ENCODE measurements at regions not wholly inside any gene's neighbourhood (a gene's known extent, or its start where the extent isn't known, plus 50 kb on each side); places are given as distances from the start of the nearest gene placed in this dataset.

- WGBS (ENCODE audit: extremely low coverage, insufficient read length, low lambda C conversion rate): no CpG with 5 or more reads among the region's 2 CpGs
- H3K27ac Mint-ChIP-seq: no peak overlapping the region
- no peak overlapping the region for H4K5ac ChIP-seq (ENCODE audit: insufficient read length, low read depth, low read length)
Measured at GRCh38 chr6:119476024-119476423, 126.5 kb upstream of the MAN1A1 start.

More at GRCh38 chr6:119476024-119476423, 126.5 kb upstream of the MAN1A1 start:
- Histone ChIP-seq H2BK15ac (ENCODE audit: low read depth, low read length) (no peak overlapping the region), H3K56ac (ENCODE audit: insufficient read length, low read depth, low read length) (no peak overlapping the region), H2BK20ac (ENCODE audit: low read depth, low read length, poor library complexity, severe bottlenecking) (no peak overlapping the region), H2BK12ac (ENCODE audit: insufficient read length, low read depth, low read length) (no peak overlapping the region), H4K20me1 (ENCODE audit: control insufficient read depth, insufficient read depth, insufficient read length) (no peaks in the 10 kb centered on the region), H3K23ac (ENCODE audit: insufficient read length, low read depth, low read length) (no peak overlapping the region), H3K9ac (ENCODE audit: extremely low read depth, insufficient read length, low read length) (no peak overlapping the region), H3K9me3 (ENCODE audit: control insufficient read depth, low read depth, low read length) (no peaks in the 10 kb centered on the region), H2BK120ac (ENCODE audit: low read depth, low read length, poor library complexity, severe bottlenecking) (no peak overlapping the region), H3K18ac (ENCODE audit: insufficient read length, low read depth, low read length) (no peak overlapping the region), H3K4ac (ENCODE audit: low read depth, low read length) (no peak overlapping the region), H4K8ac (replicated peaks; ENCODE audit: insufficient read length, low read depth, low read length) (no peak overlapping the region), H3K4me2 (ENCODE audit: insufficient read depth, insufficient read length, low read length) (no peak overlapping the region), H3K79me1 (ENCODE audit: insufficient read depth, low read depth, low read length, poor library complexity, severe bottlenecking) (no peaks in the 10 kb centered on the region), H3K27me3 (ENCODE audit: insufficient read depth, low read length) (no peaks in the 10 kb centered on the region), H3K14ac (ENCODE audit: insufficient read depth, low read length) (no peak overlapping the region), H2BK5ac (ENCODE audit: insufficient read length, low read length) (no peak overlapping the region), H3K79me2 (ENCODE audit: insufficient read depth, low read length) (no peaks in the 10 kb centered on the region), H4K91ac (ENCODE audit: insufficient read length, low read depth, low read length) (no peak overlapping the region), H3K23me2 (ENCODE audit: insufficient read length, low read depth, low read length, poor library complexity, severe bottlenecking) (no peaks in the 10 kb centered on the region), H3K4me1 (ENCODE audit: insufficient read depth, low read length) (no peaks in the 10 kb centered on the region), H3T11ph (ENCODE audit: low read length) (no peak overlapping the region), H2AK5ac (ENCODE audit: insufficient read length, low read length) (no peak overlapping the region), H3K27ac (ENCODE audit: insufficient read length, low read depth, low read length) (no peak overlapping the region), H2AFZ (ENCODE audit: low read length) (no peak overlapping the region)
- DNase-seq: no peak
- Mint-ChIP-seq H3K27me3 (ENCODE audit: low read depth) (no peaks in the 10 kb centered on the region), H3K36me3 (ENCODE audit: insufficient read depth in 1 of 3, low read depth in 3 of 3) (no peaks in the 10 kb centered on the region), H3K4me1 (peaks cover 4 to 5% of the 10 kb centered on the region in 2 experiments), H3K9me3 (no peaks in the 10 kb centered on the region), H3K4me3 (no peak overlapping the region)
- no peak for TF ChIP-seq CTCF (conservative IDR thresholded peaks at IDR 0.05)

All from H9 (cell line).